Loucy (cell line): ENCODE measurements at regions not wholly inside any gene's neighbourhood (a gene's known extent, or its start where the extent isn't known, plus 50 kb on each side); places are given as distances from the start of the nearest gene placed in this dataset.

Experiments used
- H2AFZ ChIP-seq: fragments of 200-600 bp; sonication (generic); 2 replicates; pipeline ENCODE4 v1.6.0; 2016; ENCODE audit warnings: antibody characterized with exemption, mild to moderate bottlenecking, low read length, moderate library complexity
- H3F3A ChIP-seq: fragments of 200-600 bp; 2 replicates; pipeline ENCODE4 v1.6.0; 2016; ENCODE audit warnings: antibody characterized with exemption, low read depth, mild to moderate bottlenecking
- H3K27me3 ChIP-seq: fragments of 200-600 bp; sonication (generic); 2 replicates; pipeline ENCODE4 v1.6.1; 2014; ENCODE audit warnings: low read length, mild to moderate bottlenecking; ENCODE audit not compliant: insufficient read depth, poor library complexity, severe bottlenecking
- H3K36me3 ChIP-seq: fragments of 200-600 bp; sonication (generic); 2 replicates; pipeline ENCODE4 v1.6.1; 2016; ENCODE audit warnings: low read length; ENCODE audit not compliant: insufficient read depth
- H3K4me1 ChIP-seq: fragments of 200-600 bp; sonication (generic); 2 replicates; pipeline ENCODE4 v1.5.1; 2014; ENCODE audit warnings: low read length, mild to moderate bottlenecking; ENCODE audit not compliant: insufficient read depth, poor library complexity, severe bottlenecking
- H3K4me2 ChIP-seq: fragments of 200-600 bp; sonication (generic); 2 replicates; pipeline ENCODE4 v1.6.0; 2014; ENCODE audit warnings: antibody characterized with exemption, low read length, low read depth, mild to moderate bottlenecking; ENCODE audit not compliant: poor library complexity, severe bottlenecking
- H3K4me3 ChIP-seq: fragments of 200-600 bp; sonication (generic); 2 replicates; pipeline ENCODE4 v1.5.1; 2014; ENCODE audit warnings: low read length, mild to moderate bottlenecking, mixed read lengths; ENCODE audit not compliant: poor library complexity, severe bottlenecking
- H3K79me2 ChIP-seq: fragments of 200-600 bp; sonication (generic); 2 replicates; pipeline ENCODE4 v1.6.1; 2014; ENCODE audit warnings: low read length; ENCODE audit not compliant: insufficient read depth
- H3K9ac ChIP-seq: fragments of 200-600 bp; sonication (generic); 2 replicates; pipeline ENCODE4 v1.6.0; 2014; ENCODE audit warnings: mild to moderate bottlenecking, low read depth, low read length, moderate library complexity; ENCODE audit not compliant: poor library complexity, severe bottlenecking
- H3K9me2 ChIP-seq: fragments of 200-600 bp; sonication (generic); replicated peaks from 2 replicates; pipeline ENCODE4 v1.6.1; 2016; ENCODE audit warnings: low read depth, low read length, mixed read lengths
- H3K9me3 ChIP-seq: fragments of 200-600 bp; sonication (generic); 2 replicates; pipeline ENCODE4 v1.6.1; 2014; ENCODE audit warnings: mild to moderate bottlenecking, antibody characterized with exemption, low read length, low read depth; ENCODE audit not compliant: insufficient read depth
- H4K20me1 ChIP-seq: fragments of 200-600 bp; sonication (generic); 2 replicates; pipeline ENCODE4 v1.6.0; 2014; ENCODE audit warnings: antibody characterized with exemption, low read length, mild to moderate bottlenecking; ENCODE audit not compliant: insufficient read depth, poor library complexity, severe bottlenecking
- EZH2phosphoT487 ChIP-seq: fragments of 200-600 bp; IDR thresholded peaks from 2 replicates; pipeline ENCODE4 v1.6.1; 2018; ENCODE audit warnings: antibody characterized with exemption, mild to moderate bottlenecking, moderate library complexity, borderline replicate concordance
- TF ChIP-seq, protein P1 (sequence below): fragments of 200-600 bp; sonication (generic); conservative IDR thresholded peaks from 2 replicates; pipeline ENCODE4 v1.5.1; 2014; ENCODE audit warnings: mild to moderate bottlenecking, antibody characterized with exemption, low read length

DNA sequence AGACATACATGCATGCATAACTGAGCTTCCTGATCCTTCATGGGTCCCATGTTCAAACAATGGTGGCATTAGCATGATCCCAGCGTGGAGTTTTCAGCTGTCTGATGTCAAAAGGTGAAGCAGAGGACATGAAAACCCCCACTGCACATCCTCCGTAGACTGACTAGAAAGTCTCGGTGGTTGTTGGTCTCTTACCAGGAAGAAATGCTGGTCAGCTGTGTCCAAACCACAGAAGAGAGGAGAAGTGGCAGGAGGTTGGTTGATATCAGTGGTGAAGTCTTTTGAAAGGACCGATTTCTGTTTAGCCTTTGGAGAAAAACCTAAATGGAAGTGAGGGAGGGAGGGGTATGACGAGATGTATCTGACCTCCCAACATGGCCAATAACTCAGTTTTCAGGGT is 201.9 kb downstream of the SPATA18 start:
- TF ChIP-seq EZH2phosphoT487 = no peak
- TF ChIP-seq, protein P1, sequence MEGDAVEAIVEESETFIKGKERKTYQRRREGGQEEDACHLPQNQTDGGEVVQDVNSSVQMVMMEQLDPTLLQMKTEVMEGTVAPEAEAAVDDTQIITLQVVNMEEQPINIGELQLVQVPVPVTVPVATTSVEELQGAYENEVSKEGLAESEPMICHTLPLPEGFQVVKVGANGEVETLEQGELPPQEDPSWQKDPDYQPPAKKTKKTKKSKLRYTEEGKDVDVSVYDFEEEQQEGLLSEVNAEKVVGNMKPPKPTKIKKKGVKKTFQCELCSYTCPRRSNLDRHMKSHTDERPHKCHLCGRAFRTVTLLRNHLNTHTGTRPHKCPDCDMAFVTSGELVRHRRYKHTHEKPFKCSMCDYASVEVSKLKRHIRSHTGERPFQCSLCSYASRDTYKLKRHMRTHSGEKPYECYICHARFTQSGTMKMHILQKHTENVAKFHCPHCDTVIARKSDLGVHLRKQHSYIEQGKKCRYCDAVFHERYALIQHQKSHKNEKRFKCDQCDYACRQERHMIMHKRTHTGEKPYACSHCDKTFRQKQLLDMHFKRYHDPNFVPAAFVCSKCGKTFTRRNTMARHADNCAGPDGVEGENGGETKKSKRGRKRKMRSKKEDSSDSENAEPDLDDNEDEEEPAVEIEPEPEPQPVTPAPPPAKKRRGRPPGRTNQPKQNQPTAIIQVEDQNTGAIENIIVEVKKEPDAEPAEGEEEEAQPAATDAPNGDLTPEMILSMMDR = no peak
- Histone ChIP-seq H3K4me2 (no peak overlapping the region), H3K9ac (no peak overlapping the region)

DNA sequence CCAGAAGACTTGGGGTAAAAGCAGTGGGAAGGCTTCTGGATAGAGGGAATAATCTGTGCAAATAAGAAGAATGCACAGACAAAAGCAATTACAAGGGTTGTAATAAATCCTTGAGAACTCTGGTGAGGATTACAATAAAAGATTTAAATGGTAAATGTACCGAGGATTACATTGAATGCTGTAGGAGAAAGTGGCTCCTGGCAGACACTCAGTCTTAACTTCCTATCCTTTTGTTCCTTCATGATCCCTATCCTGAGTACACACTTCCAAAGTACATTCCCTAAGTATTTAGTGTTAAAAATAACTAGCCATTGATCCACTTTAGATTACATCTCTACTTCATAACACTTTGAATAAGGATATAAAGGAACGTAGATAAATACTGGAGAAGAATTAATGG is 205.4 kb downstream of the SPATA18 start:
- H3F3A ChIP-seq = no peaks in the 10 kb centered on the region
- no peaks in the 10 kb centered on the region for H3K9me2 ChIP-seq
- no peak overlapping the region for H3K4me3 ChIP-seq
- H4K20me1 ChIP-seq = no peaks in the 10 kb centered on the region
- H3K9ac ChIP-seq = no peak overlapping the region
- H3K36me3 ChIP-seq = no peaks in the 10 kb centered on the region
- no peak for TF ChIP-seq EZH2phosphoT487
- TF ChIP-seq, protein P1 = no peak
- no peak overlapping the region for H2AFZ ChIP-seq
- no peaks in the 10 kb centered on the region for H3K79me2 ChIP-seq
- no peak overlapping the region for H3K4me2 ChIP-seq
- H3K4me1 ChIP-seq = no peaks in the 10 kb centered on the region
- H3K27me3 ChIP-seq = no peaks in the 10 kb centered on the region
- H3K9me3 ChIP-seq = peaks cover 6% of the 10 kb centered on the region; the same call in 1 of the 2 replicates

More for the DNA sequence above, 201.9 kb downstream of the SPATA18 start:
- H4K20me1 ChIP-seq = no peaks in the 10 kb centered on the region
- no peaks in the 10 kb centered on the region for H3K4me1 ChIP-seq
- peaks cover 6% of the 10 kb centered on the region; the same call in 1 of the 2 replicates for H3K9me3 ChIP-seq
- H3K4me3 ChIP-seq = no peak overlapping the region
- H3K27me3 ChIP-seq = no peaks in the 10 kb centered on the region
- H3K79me2 ChIP-seq = no peaks in the 10 kb centered on the region
- H3K9me2 ChIP-seq = no peaks in the 10 kb centered on the region
- no peaks in the 10 kb centered on the region for H3F3A ChIP-seq
- no peaks in the 10 kb centered on the region for H3K36me3 ChIP-seq
- H2AFZ ChIP-seq = no peak overlapping the region

- H3K4me1 ChIP-seq = no peaks in the 10 kb centered on the region
- no peaks in the 10 kb centered on the region for H3K27me3 ChIP-seq
- H4K20me1 ChIP-seq = no peaks in the 10 kb centered on the region
- H3K9me3 ChIP-seq = no peaks in the 10 kb centered on the region
- no peaks in the 10 kb centered on the region for H3F3A ChIP-seq
- no peaks in the 10 kb centered on the region for H3K36me3 ChIP-seq
- no peaks in the 10 kb centered on the region for H3K9me2 ChIP-seq
- H3K79me2 ChIP-seq = no peaks in the 10 kb centered on the region
- no peak overlapping the region for H2AFZ ChIP-seq
- TF ChIP-seq EZH2phosphoT487 = no peak
- TF ChIP-seq, protein P1 = no peak
- no peak overlapping the region for H3K4me2 ChIP-seq
- H3K9ac ChIP-seq = no peak overlapping the region
- H3K4me3 ChIP-seq = no peak overlapping the region
Observed at GRCh38 chr4:52259978-52260377, 208.9 kb downstream of the SPATA18 start.
